Adrenal gland (tissue), 5 donors: ENCODE measurements at regions not wholly inside any gene's neighbourhood (a gene's known extent, or its start where the extent isn't known, plus 50 kb on each side); places are given as distances from the start of the nearest gene placed in this dataset.

ENCODE experiments used
- POLR2A ChIP-seq, 2 donors: fragments of 450-650 bp; IDR thresholded peaks; one replicate each; pipeline ENCODE4 v1.6.1; 2017; ENCODE audit warnings: antibody characterized with exemption in 2 of 2, mild to moderate bottlenecking in 2 of 2, moderate library complexity in 1 of 2
- TF ChIP-seq, protein P1 (sequence below), 6 experiments: fragments of 450-650 bp in 4 of 6; fragments of 200-600 bp in 2 of 6; sonication (generic) in 1 of 6; IDR thresholded peaks; 1 replicate in 5 of 6; 2 replicates in 1 of 6; pipeline versions ENCODE4 v1.5.1 to v1.8.0; 2016 to 2021; ENCODE audit warnings: antibody characterized with exemption in 6 of 6, mild to moderate bottlenecking in 2 of 6, moderate library complexity in 1 of 6
- donor health status: DM: no; HTN: no; CAD: no.

DNA sequence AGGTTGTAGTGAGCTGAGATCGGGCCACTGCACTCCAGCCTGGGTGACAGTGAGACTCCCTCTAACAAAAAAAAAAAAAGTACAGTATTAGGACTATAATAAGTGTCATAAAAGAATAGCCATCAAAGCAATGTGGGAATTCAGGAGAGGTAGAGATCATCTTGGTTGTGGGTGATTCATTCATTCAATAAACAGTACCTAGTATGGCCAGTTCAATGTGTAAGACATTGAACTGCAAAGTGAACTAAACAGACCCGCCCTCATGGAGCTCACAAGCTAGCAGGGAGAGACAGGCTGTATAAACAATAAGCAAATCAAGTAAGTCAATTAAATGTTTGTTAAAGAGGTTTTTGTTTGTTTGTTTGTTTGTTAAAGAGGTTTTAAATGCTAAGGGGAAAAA, 146.1 kb upstream of the RANBP3L start:
- TF ChIP-seq, protein P1, sequence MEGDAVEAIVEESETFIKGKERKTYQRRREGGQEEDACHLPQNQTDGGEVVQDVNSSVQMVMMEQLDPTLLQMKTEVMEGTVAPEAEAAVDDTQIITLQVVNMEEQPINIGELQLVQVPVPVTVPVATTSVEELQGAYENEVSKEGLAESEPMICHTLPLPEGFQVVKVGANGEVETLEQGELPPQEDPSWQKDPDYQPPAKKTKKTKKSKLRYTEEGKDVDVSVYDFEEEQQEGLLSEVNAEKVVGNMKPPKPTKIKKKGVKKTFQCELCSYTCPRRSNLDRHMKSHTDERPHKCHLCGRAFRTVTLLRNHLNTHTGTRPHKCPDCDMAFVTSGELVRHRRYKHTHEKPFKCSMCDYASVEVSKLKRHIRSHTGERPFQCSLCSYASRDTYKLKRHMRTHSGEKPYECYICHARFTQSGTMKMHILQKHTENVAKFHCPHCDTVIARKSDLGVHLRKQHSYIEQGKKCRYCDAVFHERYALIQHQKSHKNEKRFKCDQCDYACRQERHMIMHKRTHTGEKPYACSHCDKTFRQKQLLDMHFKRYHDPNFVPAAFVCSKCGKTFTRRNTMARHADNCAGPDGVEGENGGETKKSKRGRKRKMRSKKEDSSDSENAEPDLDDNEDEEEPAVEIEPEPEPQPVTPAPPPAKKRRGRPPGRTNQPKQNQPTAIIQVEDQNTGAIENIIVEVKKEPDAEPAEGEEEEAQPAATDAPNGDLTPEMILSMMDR (IDR thresholded peaks at IDR 0.05), result no peak
- TF ChIP-seq POLR2A (IDR thresholded peaks at IDR 0.05), result no peak
